Raji (cell line): ENCODE measurements at regions not wholly inside any gene's neighbourhood (a gene's known extent, or its start where the extent isn't known, plus 50 kb on each side); places are given as distances from the start of the nearest gene placed in this dataset.
A peak's percentile ranks its signal among the peaks of the same experiment; 100 is the strongest.

Experiments
- POLR2A ChIP-seq: IDR thresholded peaks from 2 replicates; pipeline ENCODE4 v1.6.1; 2011; ENCODE audit warnings: low read depth, low read length, control low read depth; ENCODE audit not compliant: insufficient read depth

GRCh38 chr9:109916316-109916715 lies 136.3 kb downstream of the PALM2AKAP2 start:
- TF ChIP-seq POLR2A: no peak

GRCh38 chr9:109918339-109919163 lies 138.6 kb downstream of the PALM2AKAP2 start:
- TF ChIP-seq POLR2A: peak; percentile 45; the same call in 1 of the 2 replicates

DNA sequence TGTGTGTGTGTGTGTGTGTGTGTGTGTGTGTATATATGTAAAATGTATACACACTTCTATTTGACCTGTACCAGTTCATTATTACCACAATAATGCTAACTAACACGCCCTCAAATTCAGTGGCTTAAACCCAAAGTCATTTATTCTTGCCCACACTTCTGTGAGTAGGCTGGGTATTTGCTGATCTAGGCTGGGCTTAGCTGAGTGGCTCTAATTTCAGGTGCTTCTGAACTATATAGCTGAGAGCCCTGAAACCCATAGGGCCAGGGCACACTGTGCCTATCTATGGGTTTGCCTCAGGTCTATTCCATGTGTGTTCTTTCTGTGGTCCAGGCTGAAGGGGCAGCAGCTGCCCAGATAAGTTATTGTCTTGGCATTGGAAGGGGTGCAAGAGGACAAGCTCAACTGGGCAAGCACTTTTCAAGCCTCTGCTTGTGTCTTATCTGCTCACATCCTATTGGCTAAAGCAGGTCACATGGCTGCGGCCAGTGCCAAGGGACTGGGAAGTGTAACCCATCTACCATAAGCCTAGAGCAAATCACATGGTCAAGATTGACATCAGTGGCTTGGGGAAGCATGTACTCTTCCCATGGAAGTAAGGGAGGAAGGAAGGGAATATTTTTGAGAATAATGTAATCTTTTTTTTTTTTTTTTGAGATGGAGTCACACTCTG lies 139.9 kb downstream of the PALM2AKAP2 start:
- no peak for TF ChIP-seq POLR2A

- no peak for TF ChIP-seq POLR2A
Observed at GRCh38 chr9:109922617-109923470, 142.8 kb downstream of the PALM2AKAP2 start.

DNA sequence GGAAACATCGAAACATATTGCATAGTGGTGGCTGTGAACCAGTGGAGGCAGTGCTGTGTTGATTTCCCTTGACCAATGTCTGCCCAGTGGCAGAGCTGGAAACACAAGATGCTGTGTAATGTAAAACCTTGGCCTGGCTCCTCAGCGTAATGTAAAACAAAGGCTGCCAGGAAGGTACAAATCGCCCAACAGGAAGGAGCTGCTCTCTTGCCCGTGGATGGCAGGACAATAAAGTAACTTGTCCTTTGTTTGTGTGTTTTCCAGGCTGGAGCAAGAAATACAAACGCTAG lies 143.4 kb downstream of the PALM2AKAP2 start:
- TF ChIP-seq POLR2A: no peak

DNA sequence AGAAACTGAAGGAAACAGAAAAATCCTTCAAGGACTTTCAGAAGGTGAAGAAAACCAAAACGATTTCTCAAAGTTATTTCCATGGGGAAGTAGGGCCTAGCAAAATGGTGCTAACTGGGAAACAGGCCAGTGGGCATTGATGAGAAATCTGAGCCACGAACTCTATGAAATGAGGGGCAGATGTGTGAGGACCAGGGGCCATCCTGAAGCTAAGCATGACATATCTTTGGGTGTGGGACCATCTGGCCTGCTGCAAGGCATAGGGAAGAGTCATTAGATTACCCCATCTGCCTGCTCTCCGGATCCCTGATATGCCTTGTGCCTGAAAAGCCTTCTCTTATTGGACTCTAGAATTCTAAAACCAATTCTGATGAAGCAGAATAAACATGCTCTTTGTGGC lies 143.8 kb downstream of the PALM2AKAP2 start:
- no peak for TF ChIP-seq POLR2A

DNA sequence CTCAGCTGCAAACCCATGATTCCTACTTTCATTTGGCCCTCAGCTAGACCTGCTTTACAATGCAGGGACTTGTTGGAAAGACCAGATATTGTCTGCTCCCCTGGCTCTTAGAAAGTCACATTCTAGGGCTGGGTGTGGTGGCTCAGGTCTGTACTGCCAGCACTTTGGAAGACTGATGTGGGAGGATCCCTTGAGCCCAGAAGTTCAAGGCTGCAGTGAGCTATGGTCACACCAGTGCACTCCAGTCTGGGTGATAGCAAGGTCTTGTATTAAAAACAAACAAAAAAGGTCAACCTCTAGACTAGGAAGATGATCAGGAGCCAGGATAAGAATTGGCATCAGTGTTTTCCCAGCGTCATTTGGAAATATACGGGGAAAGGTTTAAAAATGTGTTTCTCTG lies 145.8 kb downstream of the PALM2AKAP2 start:
- TF ChIP-seq POLR2A: no peak

GRCh38 chr9:109926421-109926869 lies 146.4 kb downstream of the PALM2AKAP2 start:
- no peak for TF ChIP-seq POLR2A

GRCh38 chr9:109931623-109932022 lies 151.6 kb downstream of the PALM2AKAP2 start:
- TF ChIP-seq POLR2A: no peak

- no peak for TF ChIP-seq POLR2A
Observed at GRCh38 chr9:109934136-109934856, 154.3 kb downstream of the PALM2AKAP2 start.

DNA sequence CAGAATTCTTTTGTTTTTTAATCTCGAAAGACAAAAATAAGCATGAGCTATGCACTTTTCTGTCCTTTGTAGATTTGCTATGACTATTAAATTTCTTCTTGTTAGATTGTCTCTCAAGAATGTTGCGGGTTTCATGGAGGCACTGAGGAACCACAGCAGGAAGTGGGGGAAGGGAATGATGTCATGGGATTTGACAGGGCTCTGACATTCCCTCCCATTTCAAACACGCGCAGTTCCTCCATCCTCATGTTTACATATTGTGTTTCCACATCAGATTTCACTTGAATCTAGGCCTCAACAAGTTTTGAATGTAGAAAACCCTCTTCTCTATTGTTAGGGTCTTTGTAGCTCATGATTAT lies 154.8 kb downstream of the PALM2AKAP2 start:
- no peak for TF ChIP-seq POLR2A

GRCh38 chr9:109935406-109936087 lies 155.5 kb downstream of the PALM2AKAP2 start:
- no peak for TF ChIP-seq POLR2A

GRCh38 chr9:109937861-109938453 lies 158.0 kb downstream of the PALM2AKAP2 start:
- no peak for TF ChIP-seq POLR2A

GRCh38 chr9:109939698-109940342 lies 159.8 kb downstream of the PALM2AKAP2 start:
- TF ChIP-seq POLR2A: no peak
